OCI-LY7 (cell line): ENCODE measurements at regions not wholly inside any gene's neighbourhood (a gene's known extent, or its start where the extent isn't known, plus 50 kb on each side); places are given as distances from the start of the nearest gene placed in this dataset.

Experiments used
- BruUV-seq: library from RNA; stranded (reverse); fragments of 400-500 nt; replicated peaks from 2 replicates; lab custom pipeline; 2021; lab: Mats Ljungman, UMichigan
- CTCF ChIA-PET: fragments of 300-600 bp; sonication (Branson Sonifier 250); formaldehyde crosslinking; loops from one replicate; lab custom pipeline; 2022; ENCODE audit warnings: antibody characterized with exemption; ENCODE audit not compliant: unreplicated experiment; lab: Charles Lee
- POLR2A ChIA-PET: fragments of 300-600 bp; sonication (Branson Sonifier 250); formaldehyde crosslinking; loops from one replicate; lab custom pipeline; 2022; ENCODE audit warnings: antibody characterized with exemption; lab: Charles Lee
- DNase-seq: peaks from one replicate; pipeline ENCODE4 v3.0.0-alpha.2; 2015; ENCODE audit warnings: low spot score
- H2AFZ ChIP-seq: fragments of 200-600 bp; sonication (generic), shearing (Covaris generic); 2 replicates; pipeline ENCODE4 v1.6.1; 2014; ENCODE audit warnings: mild to moderate bottlenecking, antibody characterized with exemption, low read length, moderate library complexity
- H3K27ac ChIP-seq: fragments of 200-600 bp; sonication (generic); 2 replicates; pipeline ENCODE4 v1.5.1; 2014; ENCODE audit warnings: mixed run types, low read depth, mild to moderate bottlenecking, moderate library complexity, low read length, inconsistent platforms; ENCODE audit not compliant: poor library complexity, severe bottlenecking
- H3K36me3 ChIP-seq: fragments of 200-600 bp; sonication (generic); 2 replicates; pipeline ENCODE4 v1.6.1; 2014; ENCODE audit warnings: mild to moderate bottlenecking, antibody characterized with exemption, low read length, moderate library complexity, mixed read lengths; ENCODE audit not compliant: insufficient read depth
- H3K4me1 ChIP-seq: fragments of 200-600 bp; sonication (generic); 2 replicates; pipeline ENCODE4 v1.5.1; 2014; ENCODE audit warnings: mild to moderate bottlenecking, low read length; ENCODE audit not compliant: insufficient read depth, poor library complexity, severe bottlenecking
- H3K4me2 ChIP-seq: fragments of 200-600 bp; sonication (generic); 2 replicates; pipeline ENCODE4 v1.6.1; 2014; ENCODE audit warnings: mild to moderate bottlenecking, low read length
- H3K4me3 ChIP-seq: fragments of 200-600 bp; sonication (generic); 2 replicates; pipeline ENCODE4 v1.5.1; 2014; ENCODE audit warnings: mild to moderate bottlenecking, low read depth, low read length; ENCODE audit not compliant: poor library complexity, severe bottlenecking
- H3K79me2 ChIP-seq: fragments of 200-600 bp; sonication (generic); 2 replicates; pipeline ENCODE4 v1.6.1; 2016; ENCODE audit warnings: low read depth, mild to moderate bottlenecking, low read length, moderate library complexity, mixed read lengths; ENCODE audit not compliant: insufficient read depth
- H3K9me2 ChIP-seq: fragments of 200-600 bp; sonication (generic); 2 replicates; pipeline ENCODE4 v1.6.1; 2016; ENCODE audit warnings: mild to moderate bottlenecking, low read length, mixed read lengths; ENCODE audit not compliant: insufficient read depth
- H3K9me3 ChIP-seq: fragments of 200-600 bp; sonication (generic); 2 replicates; pipeline ENCODE4 v1.6.1; 2014; ENCODE audit warnings: mild to moderate bottlenecking, mixed run types, low read length, mixed read lengths
- H4K20me1 ChIP-seq: fragments of 200-600 bp; sonication (generic); 2 replicates; pipeline ENCODE4 v1.6.1; 2014; ENCODE audit warnings: mild to moderate bottlenecking, antibody characterized with exemption, low read length, moderate library complexity, mixed read lengths; ENCODE audit not compliant: insufficient read depth
- EZH2phosphoT487 ChIP-seq: fragments of 200-600 bp; sonication (generic); IDR thresholded peaks from 2 replicates; pipeline ENCODE4 v1.6.1; 2018; ENCODE audit warnings: low read depth, borderline replicate concordance, mild to moderate bottlenecking, mixed run types, antibody characterized with exemption, low read length, moderate library complexity, mixed read lengths
- intact Hi-C: fragments of 100-400 bp; cut with micrococcal nuclease; formaldehyde crosslinking; loops from one replicate; pipeline ENCODE4 v1.10.0; 2022; ENCODE audit not compliant: unreplicated experiment
- TF ChIP-seq, protein P1 (sequence below): fragments of 200-600 bp; sonication (generic); conservative IDR thresholded peaks from 2 replicates; pipeline ENCODE4 v1.5.1; 2014; ENCODE audit warnings: mild to moderate bottlenecking, antibody characterized with exemption, low read length, moderate library complexity, mixed read lengths

DNA sequence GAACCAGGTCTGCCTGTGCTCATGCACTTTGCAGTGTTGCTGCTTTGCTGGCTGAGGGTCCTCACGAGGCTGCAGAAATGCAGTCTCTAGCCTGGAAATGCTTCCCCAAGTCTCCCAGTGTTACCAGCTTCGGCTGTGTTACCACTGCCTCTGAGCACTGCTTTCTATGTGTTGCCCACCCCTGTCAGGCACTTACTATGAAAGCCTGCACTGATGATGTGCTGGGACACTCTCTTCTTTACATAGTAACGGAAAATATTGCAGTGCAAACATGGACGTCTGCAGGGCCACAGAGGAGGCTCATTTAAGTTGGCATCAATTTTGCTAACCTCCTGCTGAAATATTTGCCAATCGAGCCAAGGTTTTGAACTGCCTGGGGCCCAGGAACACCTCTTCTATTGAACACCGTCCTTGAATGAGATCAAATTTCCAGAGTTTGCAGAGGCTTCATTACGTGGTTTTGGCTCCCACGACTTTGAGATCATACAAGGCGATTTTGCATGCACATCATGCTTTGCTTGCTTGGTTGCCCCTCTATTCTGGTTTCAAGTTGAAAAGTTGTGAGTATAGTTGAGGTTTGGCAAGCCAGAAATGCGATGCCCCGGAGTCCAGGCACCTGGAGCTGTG, 404.7 kb upstream of the PODXL start:
- intact Hi-C loops = no loop called here
- ChIA-PET POLR2A (no interaction called here), CTCF (no interaction called here)
- Histone ChIP-seq H2AFZ (no peak overlapping the region), H4K20me1 (no peaks in the 10 kb centered on the region), H3K4me1 (no peaks in the 10 kb centered on the region), H3K9me3 (no peaks in the 10 kb centered on the region), H3K4me3 (no peak overlapping the region), H3K27ac (no peak overlapping the region), H3K4me2 (no peak overlapping the region), H3K79me2 (no peaks in the 10 kb centered on the region), H3K9me2 (no peaks in the 10 kb centered on the region), H3K36me3 (no peaks in the 10 kb centered on the region)
- DNase-seq = no peak
- TF ChIP-seq, protein P1, sequence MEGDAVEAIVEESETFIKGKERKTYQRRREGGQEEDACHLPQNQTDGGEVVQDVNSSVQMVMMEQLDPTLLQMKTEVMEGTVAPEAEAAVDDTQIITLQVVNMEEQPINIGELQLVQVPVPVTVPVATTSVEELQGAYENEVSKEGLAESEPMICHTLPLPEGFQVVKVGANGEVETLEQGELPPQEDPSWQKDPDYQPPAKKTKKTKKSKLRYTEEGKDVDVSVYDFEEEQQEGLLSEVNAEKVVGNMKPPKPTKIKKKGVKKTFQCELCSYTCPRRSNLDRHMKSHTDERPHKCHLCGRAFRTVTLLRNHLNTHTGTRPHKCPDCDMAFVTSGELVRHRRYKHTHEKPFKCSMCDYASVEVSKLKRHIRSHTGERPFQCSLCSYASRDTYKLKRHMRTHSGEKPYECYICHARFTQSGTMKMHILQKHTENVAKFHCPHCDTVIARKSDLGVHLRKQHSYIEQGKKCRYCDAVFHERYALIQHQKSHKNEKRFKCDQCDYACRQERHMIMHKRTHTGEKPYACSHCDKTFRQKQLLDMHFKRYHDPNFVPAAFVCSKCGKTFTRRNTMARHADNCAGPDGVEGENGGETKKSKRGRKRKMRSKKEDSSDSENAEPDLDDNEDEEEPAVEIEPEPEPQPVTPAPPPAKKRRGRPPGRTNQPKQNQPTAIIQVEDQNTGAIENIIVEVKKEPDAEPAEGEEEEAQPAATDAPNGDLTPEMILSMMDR = no peak
- TF ChIP-seq EZH2phosphoT487 = no peak
- no TSS peak for BruUV-seq

DNA sequence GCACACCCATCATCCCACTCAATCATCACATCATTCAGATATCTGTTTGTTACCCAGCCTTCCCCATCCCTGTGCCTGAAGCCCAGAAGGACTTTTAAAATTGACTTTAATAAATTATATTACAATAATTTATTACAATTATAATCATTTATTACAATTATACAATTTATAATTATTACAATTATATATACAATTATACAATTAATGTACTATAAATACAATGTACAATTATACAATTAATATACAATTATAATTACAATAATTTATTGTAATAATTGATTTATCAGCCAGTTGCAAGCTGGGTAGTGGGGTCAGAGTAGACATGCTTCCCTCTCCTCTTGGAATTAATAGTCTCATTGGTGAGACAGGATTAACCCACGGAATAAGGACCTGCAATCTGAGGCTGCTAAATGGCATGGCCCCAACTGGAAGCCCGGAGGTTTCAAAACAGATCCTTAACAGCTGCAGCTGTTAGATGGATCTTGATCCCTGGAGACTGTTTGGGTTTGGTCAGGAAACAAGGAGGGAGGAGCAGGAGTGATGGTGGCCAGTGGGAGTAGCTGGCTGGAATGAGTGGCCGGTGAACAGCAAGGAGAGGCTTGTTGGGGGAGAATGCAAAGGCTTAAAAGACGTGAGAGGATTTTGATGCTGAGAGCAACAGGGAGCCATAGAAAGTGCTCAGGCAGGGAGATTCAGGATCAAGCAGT, 402.8 kb upstream of the PODXL start:
- ChIA-PET POLR2A (no interaction called here), CTCF (no interaction called here)
- Histone ChIP-seq H3K4me2 (no peak overlapping the region), H3K4me1 (no peaks in the 10 kb centered on the region), H3K27ac (no peak overlapping the region), H4K20me1 (no peaks in the 10 kb centered on the region), H3K36me3 (no peaks in the 10 kb centered on the region), H3K4me3 (no peak overlapping the region), H3K79me2 (no peaks in the 10 kb centered on the region), H3K9me3 (no peaks in the 10 kb centered on the region), H2AFZ (no peak overlapping the region), H3K9me2 (no peaks in the 10 kb centered on the region)
- no peak for TF ChIP-seq EZH2phosphoT487
- BruUV-seq = no TSS peak
- DNase-seq = no peak
- intact Hi-C loops = no loop called here

DNA sequence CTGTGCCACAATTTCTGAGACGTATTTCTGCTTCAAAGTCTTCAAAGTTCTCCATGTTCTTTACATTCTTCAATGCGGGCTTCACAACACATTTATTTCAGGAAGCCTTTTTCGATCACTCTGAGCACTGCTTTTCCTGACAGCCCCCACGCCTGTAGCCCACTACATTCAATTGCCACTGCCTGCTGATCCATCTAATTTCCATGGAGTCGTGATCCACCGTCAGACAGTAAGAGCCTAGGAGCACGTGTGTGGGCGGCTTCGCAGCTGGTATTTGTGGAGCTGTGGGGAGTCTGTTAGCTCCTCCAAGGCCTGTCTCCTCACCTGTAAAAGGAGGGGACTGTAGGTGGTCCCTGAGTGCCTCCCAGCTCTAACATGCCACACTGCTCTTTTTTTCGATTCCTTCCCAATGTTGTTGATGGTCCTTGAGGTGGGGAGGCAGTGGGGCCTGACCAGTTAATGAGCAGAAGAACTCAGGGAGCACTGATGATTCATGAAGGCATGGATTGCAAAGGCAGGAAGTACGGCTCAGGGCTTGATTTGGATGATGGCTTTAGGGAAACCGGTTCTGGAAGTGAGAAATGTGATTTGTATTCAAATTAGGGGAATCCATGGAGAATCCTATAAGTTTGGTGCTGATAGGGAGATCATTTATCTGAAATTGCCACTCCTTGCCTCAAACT, 401.1 kb upstream of the PODXL start:
- H3K4me3 ChIP-seq = no peak overlapping the region
- intact Hi-C loops = no loop called here
- H2AFZ ChIP-seq = no peak overlapping the region
- no TSS peak for BruUV-seq
- H4K20me1 ChIP-seq = no peaks in the 10 kb centered on the region
- no peaks in the 10 kb centered on the region for H3K79me2 ChIP-seq
- ChIA-PET CTCF (no interaction called here), POLR2A (no interaction called here)
- H3K4me1 ChIP-seq = no peaks in the 10 kb centered on the region
- no peak for DNase-seq
- H3K27ac ChIP-seq = no peak overlapping the region
- H3K9me3 ChIP-seq = no peaks in the 10 kb centered on the region
- no peak overlapping the region for H3K4me2 ChIP-seq
- H3K9me2 ChIP-seq = no peaks in the 10 kb centered on the region
- H3K36me3 ChIP-seq = no peaks in the 10 kb centered on the region
- TF ChIP-seq, protein P1 = no peak
- no peak for TF ChIP-seq EZH2phosphoT487
